ENCODE measurements at regions not wholly inside any gene's neighbourhood (a gene's known extent, or its start where the extent isn't known, plus 50 kb on each side); places are given as distances from the start of the nearest gene placed in this dataset.
"Not testable (repeated sequence)": the region's sequence is repeated elsewhere in the genome, so short reads cannot be mapped to it uniquely, and the experiment has no call there.

DNA sequence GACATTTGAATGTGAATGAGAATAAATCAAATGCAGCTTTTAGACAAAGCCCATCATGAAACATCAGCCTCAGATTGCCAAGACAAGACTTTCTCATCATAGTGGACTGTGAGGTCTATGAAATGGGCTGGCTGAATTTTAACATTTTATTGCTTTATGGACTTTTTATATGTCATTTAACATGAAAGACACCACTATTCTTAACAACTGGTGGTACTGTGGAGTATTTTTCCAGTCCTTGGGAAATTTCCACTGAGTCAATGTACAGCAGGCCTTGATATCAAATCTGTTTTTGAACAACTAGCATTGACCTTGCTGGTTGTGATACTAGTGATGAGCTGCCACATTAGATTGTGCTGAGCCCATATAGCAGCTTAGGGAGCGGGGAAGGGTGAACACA, 326.6 kb upstream of the CITED2 start:
- no peak for DNase-seq

- no peak for DNase-seq
Measured at GRCh38 chr6:139699911-139700310, 325.5 kb upstream of the CITED2 start.

GRCh38 chr6:139699335-139699734, 324.9 kb upstream of the CITED2 start:
- no peak for DNase-seq

- no peak for DNase-seq
Measured at GRCh38 chr6:139698526-139699176, 324.2 kb upstream of the CITED2 start.

DNA sequence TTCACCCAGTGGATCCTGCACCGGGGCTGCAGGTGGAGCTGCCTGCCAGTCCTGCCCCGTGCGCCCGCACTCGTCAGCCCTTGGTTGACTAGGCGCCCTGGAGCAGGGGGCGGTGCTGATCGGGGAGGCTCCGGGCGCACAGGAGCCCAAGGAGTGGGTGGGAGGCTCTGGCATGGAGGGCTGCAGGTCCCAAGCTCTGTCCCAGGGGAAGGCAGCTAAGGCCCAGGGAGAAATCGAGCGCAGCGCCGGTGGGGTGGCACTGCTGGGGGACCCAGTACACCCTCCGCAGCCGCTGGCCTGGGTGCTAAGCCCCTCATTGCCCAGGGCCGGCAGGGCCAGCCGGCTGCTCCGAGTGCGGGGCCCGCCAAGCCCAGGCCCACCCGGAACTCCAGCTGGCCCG, 323.4 kb upstream of the CITED2 start:
- not testable (repeated sequence) for DNase-seq

DNA sequence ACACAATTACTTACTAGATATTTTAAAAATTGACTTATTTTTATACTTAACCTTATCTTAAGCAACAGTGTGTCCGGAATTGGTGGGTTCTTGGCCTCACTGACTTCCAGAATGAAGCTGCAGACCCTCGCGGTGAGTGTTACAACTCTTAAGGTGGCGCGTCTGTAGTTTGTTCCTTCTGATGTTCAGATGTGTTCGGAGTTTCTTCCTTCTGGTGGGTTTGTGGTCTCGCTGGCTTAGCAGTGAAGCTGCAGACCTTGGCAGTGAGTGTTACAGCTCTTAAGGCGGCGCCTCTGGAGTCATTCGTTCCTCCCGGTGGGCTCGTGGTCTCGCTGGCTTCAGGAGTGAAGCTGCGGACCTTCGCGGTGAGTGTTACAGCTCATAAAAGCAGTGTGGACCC, 322.5 kb upstream of the CITED2 start:
- DNase-seq = not testable (repeated sequence)

GRCh38 chr6:139695361-139695760, 320.9 kb upstream of the CITED2 start:
- DNase-seq = no peak

DNA sequence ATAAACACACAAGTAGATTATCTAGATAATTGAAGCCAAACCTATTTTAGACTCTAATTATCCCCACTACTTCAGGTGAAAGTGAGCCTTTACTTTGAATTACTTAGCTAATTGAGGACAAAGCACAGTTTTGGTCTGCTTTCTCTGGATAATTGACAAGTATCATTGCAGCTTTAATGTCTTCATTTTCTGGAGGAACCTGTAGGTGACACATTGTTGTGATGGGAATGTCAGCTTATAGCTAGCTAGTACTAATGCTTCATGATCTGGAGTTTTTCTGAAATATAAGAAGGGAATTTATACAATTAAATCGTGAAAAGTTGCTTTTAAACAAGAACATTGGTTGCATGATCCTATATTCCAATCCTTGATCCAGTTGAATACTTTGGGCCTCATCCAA, 319.3 kb upstream of the CITED2 start:
- no peak for DNase-seq

GRCh38 chr6:139690007-139690406, 315.6 kb upstream of the CITED2 start:
- DNase-seq = no peak

DNA sequence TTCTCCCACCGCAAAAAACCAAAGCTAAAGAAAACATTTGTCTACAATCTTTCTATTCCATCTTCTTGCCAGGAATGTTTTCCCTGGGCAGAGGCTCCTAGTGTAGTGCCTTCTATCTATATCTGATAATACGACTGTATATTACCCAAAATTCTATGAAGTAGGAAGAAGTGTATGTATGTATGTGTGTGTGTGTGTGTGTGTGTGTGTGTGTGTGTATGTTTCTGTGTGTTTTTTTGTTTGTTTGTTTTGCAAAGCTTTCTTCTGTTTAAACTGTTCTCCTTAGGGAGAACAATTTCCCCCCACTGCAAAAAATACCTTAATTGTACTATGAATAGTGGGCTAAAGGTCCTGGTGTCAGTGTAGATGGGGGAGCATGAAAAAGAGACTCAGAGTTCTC, 312.6 kb upstream of the CITED2 start:
- DNase-seq = no peak

DNA sequence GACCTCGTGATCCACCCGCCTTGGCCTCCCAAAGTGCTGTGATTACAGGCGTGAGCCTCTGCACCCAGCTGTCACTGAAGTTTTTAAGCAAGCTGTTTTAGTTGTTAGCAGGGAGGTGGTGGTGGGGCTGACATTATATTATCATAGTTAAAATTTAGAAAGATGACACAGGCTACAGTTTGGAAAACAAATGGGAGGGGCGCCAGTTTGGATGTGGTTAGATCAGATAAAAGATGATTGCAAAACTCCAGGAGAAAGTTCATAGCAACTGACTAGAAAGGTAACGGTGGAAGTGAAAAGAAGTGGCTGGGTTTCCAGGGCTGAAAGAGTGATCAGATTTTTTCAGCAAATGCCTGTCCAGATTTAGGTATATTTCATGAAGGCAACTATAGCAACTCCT, 311.9 kb upstream of the CITED2 start:
- DNase-seq = no peak

DNA sequence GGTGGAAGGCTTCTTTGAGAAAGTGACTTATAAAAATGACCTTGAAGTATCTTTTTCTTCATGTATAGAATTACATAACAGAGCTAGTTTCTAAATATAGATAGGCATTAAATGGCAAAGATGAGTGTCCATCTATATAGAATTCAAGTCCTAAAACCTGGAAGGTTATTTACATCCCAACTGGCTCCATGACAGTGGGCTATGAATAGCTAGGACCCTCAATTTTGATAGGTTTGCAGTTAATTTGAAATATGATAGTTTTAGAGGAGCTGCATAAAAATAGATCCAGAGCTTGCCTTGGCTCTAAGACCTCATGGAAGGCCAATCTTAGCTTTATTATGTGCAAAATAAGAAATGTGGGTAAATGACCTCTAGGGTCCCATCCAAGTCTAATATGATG, 310.6 kb upstream of the CITED2 start:
- no peak for DNase-seq

DNA sequence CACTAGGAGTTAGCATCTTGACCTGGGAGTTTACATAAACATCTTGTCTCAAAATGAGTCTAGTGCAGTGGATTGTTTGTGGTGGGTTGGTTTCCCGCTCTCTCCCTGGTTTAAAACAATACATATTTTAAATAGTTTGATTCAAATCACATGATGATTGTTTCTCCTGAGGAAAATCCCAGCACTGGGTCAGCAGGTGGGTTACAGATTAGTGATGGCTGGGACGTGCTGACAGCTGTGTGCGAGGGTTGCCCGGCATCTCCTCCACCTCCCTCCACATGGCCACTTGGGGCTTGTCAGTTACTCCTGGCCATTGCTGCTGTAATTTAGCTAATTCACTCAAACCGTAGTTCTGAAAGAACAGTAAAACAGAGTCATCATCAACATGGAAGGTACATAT, 306.4 kb upstream of the CITED2 start:
- DNase-seq = no peak

GRCh38 chr6:139679516-139680179, 305.2 kb upstream of the CITED2 start:
- no peak for DNase-seq

- DNase-seq = no peak
Measured at GRCh38 chr6:139676718-139677117, 302.3 kb upstream of the CITED2 start.

- no peak for DNase-seq
Measured at GRCh38 chr6:139666284-139666683, 291.8 kb upstream of the CITED2 start.

DNA sequence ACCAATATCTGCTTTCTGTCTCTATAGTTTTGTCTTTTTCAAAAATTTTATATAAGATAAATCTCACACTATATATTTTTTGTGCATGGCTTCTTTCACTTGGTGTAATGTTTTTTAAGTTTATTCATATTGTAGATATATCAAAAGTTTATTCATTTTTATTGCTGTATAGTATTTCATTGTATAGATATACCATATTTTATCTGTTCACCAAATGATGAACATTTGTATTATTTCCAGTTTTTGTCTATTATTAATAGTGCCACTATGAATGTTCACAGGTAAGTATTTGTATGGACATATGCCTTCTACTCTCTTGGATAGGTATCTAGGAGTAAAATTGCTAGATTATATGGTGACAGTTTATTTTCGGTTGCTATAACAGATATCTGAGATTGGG, 289.5 kb upstream of the CITED2 start:
- DNase-seq = no peak

GRCh38 chr6:139659711-139660110, 285.3 kb upstream of the CITED2 start:
- DNase-seq = no peak

GRCh38 chr6:139659196-139659595, 284.7 kb upstream of the CITED2 start:
- DNase-seq = no peak

DNA sequence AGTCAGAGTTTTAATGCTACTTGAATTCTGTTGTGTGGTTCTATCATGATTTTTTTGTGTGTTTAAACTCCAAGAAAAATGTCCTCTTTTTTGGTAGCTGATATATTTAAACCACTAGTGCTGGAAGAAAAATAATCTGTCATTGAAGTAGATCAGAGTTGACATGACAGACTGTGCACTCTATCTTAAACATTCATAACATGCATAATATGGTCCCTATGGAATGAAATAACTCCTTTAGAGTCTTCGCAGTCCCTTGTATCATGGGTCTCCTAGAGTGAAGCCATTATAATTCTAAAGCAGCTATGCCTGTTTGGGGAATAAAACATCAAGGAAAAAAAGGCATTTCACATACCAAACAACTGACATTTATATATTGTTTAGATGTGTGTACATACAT, 282.7 kb upstream of the CITED2 start:
- no peak for DNase-seq

GRCh38 chr6:139655783-139656705, 281.6 kb upstream of the CITED2 start:
- DNase-seq = no peak

GRCh38 chr6:139654888-139655782, 280.7 kb upstream of the CITED2 start:
- no peak for DNase-seq

DNA sequence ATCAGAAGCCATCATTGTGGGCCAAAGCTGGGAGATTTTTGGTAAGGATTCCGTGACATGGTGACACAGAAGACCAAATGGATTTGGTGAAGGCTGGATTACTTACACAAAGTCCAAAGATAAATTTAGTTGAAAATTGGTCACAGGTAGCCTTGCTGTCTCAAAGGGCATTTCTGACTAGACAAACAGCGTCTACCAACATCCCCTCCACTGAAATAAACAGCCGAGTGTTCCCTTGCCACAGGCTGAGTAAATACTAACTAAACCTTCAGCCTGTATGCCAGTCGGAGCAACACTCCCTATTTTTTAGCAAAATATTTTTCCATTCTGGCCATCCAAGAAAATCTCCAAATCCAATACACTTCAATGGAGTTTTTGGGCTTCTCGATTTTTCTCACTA, 279.9 kb upstream of the CITED2 start:
- DNase-seq = no peak

Measured in stimulated activated CD4-positive, alpha-beta T cell treated with anti-CD3 and anti-CD28 coated beads, Interleukin-15, amount 100 ng/mL, for 24 hours (primary cell).